ENCODE measurements at regions not wholly inside any gene's neighbourhood (a gene's known extent, or its start where the extent isn't known, plus 50 kb on each side); places are given as distances from the start of the nearest gene placed in this dataset.

- TF ChIP-seq GATA2 (IDR thresholded peaks at IDR 0.05; ENCODE audit: low read depth, low read length) (no peak), GATA3 (IDR thresholded peaks at IDR 0.05; ENCODE audit: low read depth, low read length) (no peak)
These were observed 295.0 kb upstream of the LRRC7 start for GRCh38 chr1:69272684-69273083.
